H1 (cell line): ENCODE measurements at regions not wholly inside any gene's neighbourhood (a gene's known extent, or its start where the extent isn't known, plus 50 kb on each side); places are given as distances from the start of the nearest gene placed in this dataset.

Experiments
- ASH2L ChIP-seq: fragments of 200-600, 300-600 bp; sonication (generic); IDR thresholded peaks from one replicate; pipeline ENCODE4 v1.7.1; 2017; ENCODE audit warnings: low read length
- EZH2 ChIP-seq: fragments of 200-600 bp; sonication (generic); IDR thresholded peaks from 2 replicates; pipeline ENCODE4 v1.7.1; 2012; ENCODE audit warnings: low read depth, mild to moderate bottlenecking, moderate library complexity, low read length, inconsistent platforms; ENCODE audit not compliant: severe bottlenecking
- GABPA ChIP-seq: IDR thresholded peaks from 2 replicates; pipeline ENCODE4 v1.6.1; 2011; ENCODE audit warnings: mild to moderate bottlenecking, low read length, moderate library complexity, borderline replicate concordance; ENCODE audit not compliant: insufficient read depth
- JUN ChIP-seq: IDR thresholded peaks from 2 replicates; pipeline ENCODE4 v1.6.1; 2011; ENCODE audit warnings: low read depth, mild to moderate bottlenecking, improper control_type of control experiment, low read length
- KDM1A ChIP-seq: fragments of 200-600, 300-600 bp; sonication (generic); IDR thresholded peaks from 2 replicates; pipeline ENCODE4 v1.7.1; 2016; ENCODE audit warnings: mild to moderate bottlenecking, low read length, borderline replicate concordance
- SAP30 ChIP-seq: fragments of 300-600 bp; sonication (generic); IDR thresholded peaks from 2 replicates; pipeline ENCODE4 v1.7.1; 2012; ENCODE audit warnings: low read length, moderate library complexity, mild to moderate bottlenecking, inconsistent platforms; ENCODE audit not compliant: insufficient read depth, insufficient replicate concordance
- SIX5 ChIP-seq: IDR thresholded peaks from 2 replicates; pipeline ENCODE4 v1.6.1; 2011; ENCODE audit warnings: mild to moderate bottlenecking, low read depth, low read length
- TBP ChIP-seq: IDR thresholded peaks from 2 replicates; pipeline ENCODE4 v1.6.1; 2011; ENCODE audit warnings: low read depth, low read length, improper control_type of control experiment
- YY1 ChIP-seq: IDR thresholded peaks from 2 replicates; pipeline ENCODE4 v1.6.1; 2011; ENCODE audit warnings: low read depth, mild to moderate bottlenecking, low read length
- TF ChIP-seq, protein P1 (sequence below), 3 experiments: IDR thresholded peaks; 1 replicate in 2 of 3; 2 replicates in 1 of 3; pipeline versions ENCODE4 v1.5.1 to v1.6.1; 2011; ENCODE audit warnings: low read length in 3 of 3, mild to moderate bottlenecking in 3 of 3, inconsistent platforms in 2 of 3, low read depth in 1 of 3, moderate library complexity in 1 of 3; ENCODE audit not compliant: insufficient read depth in 1 of 3; ENCODE audit errors: control extremely low read depth in 1 of 3

DNA sequence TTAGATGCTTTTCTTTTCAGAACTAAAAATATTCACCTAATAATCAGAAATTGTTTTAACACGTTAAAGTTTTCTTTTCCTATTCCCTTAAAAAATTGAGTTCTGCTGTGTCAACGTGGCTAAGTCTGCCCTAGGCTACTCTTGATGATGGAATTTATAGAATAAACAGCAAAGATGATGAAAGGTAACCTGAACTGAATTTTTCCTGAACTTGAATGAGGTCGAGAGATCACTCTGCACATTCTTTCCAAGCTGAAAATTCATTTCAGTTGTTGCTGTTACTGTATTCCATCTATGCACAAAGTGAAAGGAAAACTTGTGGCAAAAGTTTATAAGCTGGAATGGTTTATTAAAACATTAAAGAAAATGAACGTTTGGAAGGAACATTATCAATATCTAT lies 245.9 kb upstream of the GIMD1 start:
- TF ChIP-seq SIX5 (no peak), SAP30 (no peak), TBP (no peak), GABPA (no peak), KDM1A (no peak), ASH2L (no peak), EZH2 (no peak), YY1 (no peak), JUN (no peak)
- TF ChIP-seq, protein P1, sequence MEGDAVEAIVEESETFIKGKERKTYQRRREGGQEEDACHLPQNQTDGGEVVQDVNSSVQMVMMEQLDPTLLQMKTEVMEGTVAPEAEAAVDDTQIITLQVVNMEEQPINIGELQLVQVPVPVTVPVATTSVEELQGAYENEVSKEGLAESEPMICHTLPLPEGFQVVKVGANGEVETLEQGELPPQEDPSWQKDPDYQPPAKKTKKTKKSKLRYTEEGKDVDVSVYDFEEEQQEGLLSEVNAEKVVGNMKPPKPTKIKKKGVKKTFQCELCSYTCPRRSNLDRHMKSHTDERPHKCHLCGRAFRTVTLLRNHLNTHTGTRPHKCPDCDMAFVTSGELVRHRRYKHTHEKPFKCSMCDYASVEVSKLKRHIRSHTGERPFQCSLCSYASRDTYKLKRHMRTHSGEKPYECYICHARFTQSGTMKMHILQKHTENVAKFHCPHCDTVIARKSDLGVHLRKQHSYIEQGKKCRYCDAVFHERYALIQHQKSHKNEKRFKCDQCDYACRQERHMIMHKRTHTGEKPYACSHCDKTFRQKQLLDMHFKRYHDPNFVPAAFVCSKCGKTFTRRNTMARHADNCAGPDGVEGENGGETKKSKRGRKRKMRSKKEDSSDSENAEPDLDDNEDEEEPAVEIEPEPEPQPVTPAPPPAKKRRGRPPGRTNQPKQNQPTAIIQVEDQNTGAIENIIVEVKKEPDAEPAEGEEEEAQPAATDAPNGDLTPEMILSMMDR (IDR thresholded peaks at IDR 0.05; ENCODE audit: control extremely low read depth in 1 of 3, insufficient read depth in 1 of 3, low read depth in 1 of 3, low read length in 3 of 3), result no peak
